Caki2 (cell line): ENCODE measurements at regions not wholly inside any gene's neighbourhood (a gene's known extent, or its start where the extent isn't known, plus 50 kb on each side); places are given as distances from the start of the nearest gene placed in this dataset.
"Not testable (repeated sequence)": the region's sequence is repeated elsewhere in the genome, so short reads cannot be mapped to it uniquely, and the experiment has no call there.

ENCODE experiments used
- DNase-seq: peaks from one replicate; pipeline ENCODE4 v3.0.0-alpha.2; 2015; ENCODE audit warnings: low read depth
- in situ Hi-C: cut with HindIII; loops from 2 replicates; pipeline ENCODE4 v1.10.0; 2016; ENCODE audit warnings: low sequenced_read_pairs, low pct_unique_long_range_greater_than_20kb, mixed read lengths

DNA sequence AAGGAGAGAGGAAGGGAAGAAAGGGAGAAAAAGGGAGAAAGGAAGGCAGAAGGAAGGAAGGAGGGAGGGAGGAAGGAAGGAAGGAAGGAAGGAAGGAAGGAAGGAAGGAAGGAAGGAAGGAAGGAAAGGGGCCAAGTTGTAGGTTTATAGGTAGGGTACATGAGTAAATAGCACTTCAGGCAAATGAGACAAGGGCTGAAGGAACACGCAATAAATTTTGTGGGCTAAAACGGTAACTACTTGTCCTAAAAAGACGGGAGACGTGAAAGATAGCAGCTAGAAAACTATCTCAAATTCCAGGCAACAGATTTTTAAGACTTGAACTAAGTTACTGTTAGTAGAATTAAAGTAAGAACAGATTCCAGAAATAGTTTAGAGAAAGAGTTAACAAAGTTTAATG lies 129.3 kb upstream of the XIRP2 start:
- in situ Hi-C loops: no loop called here
- no peak for DNase-seq

GRCh38 chr2:166750624-166751023 lies 137.7 kb upstream of the XIRP2 start:
- in situ Hi-C loops: no loop called here
- no peak for DNase-seq

DNA sequence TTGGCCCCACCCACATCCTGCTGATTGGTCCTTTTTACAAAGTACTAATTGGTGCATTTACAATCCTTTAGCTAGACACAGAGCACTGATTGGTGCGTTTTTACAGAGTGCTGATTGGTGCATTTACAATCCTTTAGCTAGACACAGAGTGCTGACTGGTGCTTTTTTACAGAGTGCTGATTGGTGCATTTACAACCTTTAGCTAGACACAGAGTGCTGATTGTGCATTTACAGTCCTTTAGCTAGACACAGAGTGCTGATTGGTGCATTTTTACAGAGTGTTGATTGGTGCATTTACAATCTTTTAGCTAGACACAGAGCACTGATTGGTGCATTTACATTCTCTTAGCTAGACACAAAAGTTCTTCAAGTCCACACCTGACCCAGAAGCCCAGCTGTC lies 144.2 kb upstream of the XIRP2 start:
- in situ Hi-C loops, DNase-seq: not testable (repeated sequence)

GRCh38 chr2:166743482-166743881 lies 144.8 kb upstream of the XIRP2 start:
- DNase-seq: peak; percentile 29
- in situ Hi-C loops: not testable (repeated sequence)

DNA sequence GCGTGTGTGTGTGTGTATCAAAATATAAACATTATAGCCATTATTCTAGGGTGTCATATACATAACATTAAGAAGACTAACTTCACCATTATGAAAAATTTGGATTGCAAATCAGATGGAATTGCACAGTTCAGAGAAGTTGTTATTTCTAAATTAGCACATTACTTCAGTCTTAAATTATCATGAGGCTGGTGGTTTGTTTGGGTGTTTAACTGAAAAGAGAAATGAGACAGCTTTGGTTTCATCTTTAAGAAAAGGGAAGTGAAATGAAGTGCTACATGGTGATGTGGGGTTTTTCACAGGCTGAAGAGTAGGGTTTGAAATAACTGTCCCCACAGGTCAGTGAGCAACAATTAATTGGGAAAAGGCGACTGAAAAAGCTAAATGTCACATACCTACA lies 161.2 kb upstream of the XIRP2 start:
- DNase-seq: no peak
- in situ Hi-C loops: no loop called here

- in situ Hi-C loops: no loop called here
- DNase-seq: no peak
Observed at GRCh38 chr2:166725927-166726924, 162.1 kb upstream of the XIRP2 start.

DNA sequence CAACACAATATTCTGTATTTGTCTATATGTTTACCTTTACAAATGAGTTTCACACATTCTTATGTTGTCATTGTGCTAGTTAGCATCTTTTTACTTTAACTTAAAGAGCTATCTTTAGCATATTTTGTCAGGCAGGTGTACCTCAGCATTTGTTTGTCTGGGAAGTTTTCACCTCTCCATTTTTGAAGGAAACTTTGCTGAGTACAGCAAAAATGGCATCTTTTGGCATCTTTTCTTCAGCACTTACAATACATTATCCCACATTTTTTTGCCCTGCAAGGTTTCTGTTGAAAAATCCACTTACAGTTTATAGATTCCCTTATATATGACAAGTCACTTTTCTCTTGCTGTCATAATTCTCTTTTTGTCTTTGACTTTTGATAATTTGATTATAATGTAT lies 171.3 kb upstream of the XIRP2 start:
- no peak for DNase-seq
- in situ Hi-C loops: no loop called here

DNA sequence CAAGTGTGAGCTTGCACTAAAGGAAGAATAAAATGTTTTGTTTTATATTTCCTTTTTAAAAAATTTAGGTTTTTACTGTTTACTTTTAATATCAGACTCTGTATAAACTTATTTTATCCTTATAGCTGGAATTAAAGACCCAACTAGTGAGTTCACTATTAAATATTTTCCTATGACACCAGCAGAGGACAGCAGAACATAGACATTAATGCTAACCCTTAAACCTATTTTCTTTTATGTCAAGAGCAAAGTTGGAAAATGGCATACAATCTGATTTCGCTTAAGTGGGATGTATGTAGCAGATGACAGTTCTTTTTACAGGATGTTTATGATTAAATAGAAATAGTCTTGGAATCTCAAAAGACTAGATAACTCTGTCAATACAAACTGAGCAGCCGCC lies 188.2 kb upstream of the XIRP2 start:
- no peak for DNase-seq
- in situ Hi-C loops: no loop called here

DNA sequence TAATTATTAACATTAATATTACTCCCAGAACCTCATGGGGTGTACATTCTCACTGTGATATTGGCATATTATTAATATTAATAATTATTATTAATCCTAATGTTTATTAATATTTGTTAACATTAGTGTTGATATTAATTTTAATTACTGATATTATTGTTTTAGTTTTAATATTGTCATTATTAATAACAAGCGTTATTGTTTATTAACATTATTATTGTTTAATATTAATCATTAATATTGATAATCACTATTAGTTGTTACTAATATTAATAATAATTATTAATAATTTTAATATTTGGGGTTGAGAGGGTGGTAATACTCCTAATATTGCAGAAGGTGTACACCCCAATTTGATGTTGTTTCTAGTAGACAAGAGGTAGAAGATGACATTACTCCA lies 193.1 kb upstream of the XIRP2 start:
- DNase-seq: no peak
- in situ Hi-C loops: no loop called here

GRCh38 chr2:166686057-166686456 lies 192.0 kb upstream of the SCN7A start:
- in situ Hi-C loops, DNase-seq: not testable (repeated sequence)

DNA sequence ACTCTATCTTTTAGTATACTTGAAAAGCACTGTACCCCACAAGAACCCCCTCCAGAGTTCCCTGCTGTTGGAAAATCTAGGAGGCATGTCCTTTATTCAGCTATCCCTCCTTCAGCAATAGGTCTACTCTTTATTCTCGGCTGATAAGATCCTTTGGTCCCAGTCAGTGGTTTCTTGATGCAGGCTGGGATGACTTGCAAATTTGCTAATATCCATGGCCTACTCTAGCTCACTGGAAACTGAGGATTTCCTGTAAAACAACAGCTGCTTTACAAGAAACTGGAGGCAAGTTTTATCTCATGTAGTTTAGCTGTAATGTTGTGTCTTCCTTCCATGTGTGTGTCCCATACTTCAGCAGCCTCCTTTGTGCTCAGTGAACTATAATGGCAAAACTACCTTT lies 183.9 kb upstream of the SCN7A start:
- DNase-seq: no peak
- in situ Hi-C loops: no loop called here

- DNase-seq: no peak
- in situ Hi-C loops: no loop called here
Observed at GRCh38 chr2:166676716-166677115, 182.7 kb upstream of the SCN7A start.

- no peak for DNase-seq
- in situ Hi-C loops: no loop called here
Observed at GRCh38 chr2:166675553-166675952, 181.5 kb upstream of the SCN7A start.

DNA sequence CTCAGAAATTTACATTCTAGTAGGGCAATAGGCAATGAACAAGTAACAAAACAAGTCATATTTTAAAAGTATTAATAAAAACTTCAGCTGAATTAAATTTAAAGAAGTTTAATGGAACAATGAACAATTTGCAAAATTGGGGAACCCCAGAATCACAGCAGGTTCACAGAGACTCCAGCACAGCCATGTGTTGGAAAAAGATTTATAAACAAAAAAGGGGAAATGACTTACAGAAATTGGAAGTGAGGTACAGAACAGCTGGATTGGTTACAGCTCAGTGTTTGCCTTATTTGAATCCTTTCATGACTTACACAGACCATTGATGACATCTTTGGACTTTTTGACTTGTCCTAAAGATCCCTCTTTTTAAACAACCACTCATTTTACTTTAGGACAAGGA lies 179.9 kb upstream of the SCN7A start:
- no peak for DNase-seq
- in situ Hi-C loops: no loop called here

- no peak for DNase-seq
- in situ Hi-C loops: no loop called here
Observed at GRCh38 chr2:166671801-166672200, 177.8 kb upstream of the SCN7A start.

DNA sequence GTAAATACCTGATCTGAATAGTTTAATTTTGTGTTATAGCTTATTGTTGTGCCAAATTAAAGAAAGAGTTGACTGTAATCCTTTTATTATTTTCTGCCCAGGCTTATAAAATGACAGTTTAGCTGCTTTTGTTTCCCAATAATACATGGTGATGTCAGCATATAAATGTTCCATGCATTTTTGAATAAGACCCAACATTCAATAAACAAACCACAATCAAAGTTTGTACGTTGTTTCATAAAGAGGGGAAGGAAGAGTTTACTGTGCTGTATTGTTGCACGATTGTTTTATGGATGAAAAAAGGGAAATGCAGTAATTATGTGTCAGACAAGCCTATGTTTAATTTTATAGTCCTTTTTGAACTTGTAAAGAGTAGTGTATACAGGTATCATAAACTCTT lies 177.2 kb upstream of the SCN7A start:
- in situ Hi-C loops: no loop called here
- DNase-seq: no peak

DNA sequence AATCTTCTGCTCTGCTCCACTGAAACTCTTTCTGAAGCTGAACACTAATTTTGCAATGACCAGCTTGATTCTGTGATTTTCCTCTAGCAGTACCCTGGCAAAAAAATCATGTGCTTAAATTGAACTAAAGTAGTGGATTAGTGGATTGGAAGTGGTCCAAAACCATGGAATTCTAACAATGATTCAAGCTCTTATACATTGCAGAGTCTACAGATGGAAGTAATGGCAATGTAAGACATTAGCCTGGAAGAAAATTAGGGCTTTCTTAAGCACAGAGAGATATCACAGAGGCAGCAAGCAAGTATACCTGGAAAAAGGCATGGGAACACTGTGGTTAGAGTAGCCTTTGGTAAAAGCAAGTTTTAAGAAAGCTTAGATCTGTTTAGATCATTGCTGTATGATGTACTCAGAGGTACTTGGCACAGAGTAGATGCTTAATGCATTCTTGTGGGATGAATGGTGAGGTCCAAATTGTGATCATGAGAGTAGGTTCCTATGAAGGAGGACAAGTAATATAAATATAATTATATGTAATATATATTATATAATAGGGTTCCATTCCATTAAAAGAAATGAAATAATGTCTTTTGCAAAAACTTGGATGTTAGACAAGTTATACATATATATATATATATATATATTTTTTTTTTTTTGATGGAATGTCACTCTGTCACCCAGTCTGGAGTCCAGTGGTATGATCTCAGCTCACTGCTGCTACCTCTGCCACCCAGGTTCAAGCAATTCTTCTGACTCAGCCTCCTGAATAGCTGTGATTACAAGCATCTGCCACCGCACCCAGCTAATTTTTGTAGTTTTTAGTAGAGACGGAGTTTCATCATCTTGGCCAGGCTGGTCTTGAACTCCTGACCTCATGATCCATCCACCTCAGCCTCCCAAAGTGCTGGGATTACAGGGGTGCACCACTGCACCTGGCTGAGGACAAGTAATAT lies 172.2 kb upstream of the SCN7A start:
- in situ Hi-C loops: no loop called here
- DNase-seq: no peak

DNA sequence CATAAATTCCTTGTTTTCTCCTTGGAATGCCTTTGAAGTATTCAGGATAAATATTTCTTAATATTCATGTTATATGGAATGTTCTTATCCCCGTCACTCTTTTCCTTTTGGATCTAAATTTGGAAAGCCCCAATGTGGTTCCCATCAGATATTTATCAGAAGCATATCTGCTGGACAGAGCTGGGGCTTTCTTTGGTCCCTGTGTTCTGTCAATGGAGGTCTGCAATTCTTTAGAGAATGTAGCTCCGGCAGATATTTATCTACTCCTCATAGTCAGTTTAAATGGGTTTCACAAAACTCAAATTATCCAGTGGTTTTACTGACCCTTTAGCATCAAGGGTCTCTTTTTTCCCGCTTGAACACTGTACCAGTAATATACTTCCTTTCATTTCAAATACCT lies 167.8 kb upstream of the SCN7A start:
- DNase-seq: no peak
- in situ Hi-C loops: no loop called here

DNA sequence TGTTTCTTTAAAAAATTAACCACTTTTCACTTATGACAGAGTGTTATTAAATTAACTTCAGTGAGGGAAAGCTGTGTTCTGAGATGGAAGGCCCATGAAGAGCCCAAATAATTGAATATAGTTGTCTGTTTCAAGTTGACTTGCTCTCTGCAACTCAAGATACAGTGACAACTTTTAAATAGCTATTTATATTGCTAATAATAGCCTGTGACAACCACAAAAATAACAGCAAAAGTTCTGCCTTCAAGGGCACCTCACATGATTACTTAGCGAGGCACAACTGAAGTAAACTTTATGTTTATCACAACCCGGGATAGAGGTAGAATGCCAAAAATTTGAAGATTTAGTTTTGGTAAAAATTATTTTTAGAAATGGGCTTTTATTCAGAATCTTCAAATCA lies 167.3 kb upstream of the SCN7A start:
- in situ Hi-C loops: no loop called here
- no peak for DNase-seq
